ENCODE measurements at regions not wholly inside any gene's neighbourhood (a gene's known extent, or its start where the extent isn't known, plus 50 kb on each side); places are given as distances from the start of the nearest gene placed in this dataset.

DNA sequence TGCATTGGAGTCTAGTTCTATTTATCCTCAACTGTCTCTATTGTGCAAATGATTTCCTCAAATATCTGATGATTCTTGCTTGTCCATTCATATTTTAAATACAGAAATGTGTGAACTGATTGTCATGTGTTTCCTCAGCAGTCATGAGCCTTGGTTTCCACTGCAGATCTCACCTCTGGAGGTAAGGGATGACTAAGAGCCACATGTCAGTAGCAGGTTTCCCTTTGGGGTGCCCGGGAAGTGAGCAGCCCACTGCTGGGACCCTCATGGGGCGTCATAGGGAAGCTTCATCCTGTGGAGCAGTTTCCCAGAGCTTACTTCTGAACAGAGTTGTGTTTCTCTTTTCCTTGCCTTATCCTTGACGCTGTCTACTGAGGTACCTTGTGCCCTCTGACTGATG lies 149.2 kb upstream of the TOPAZ1 start:
- TF ChIP-seq, protein P1, sequence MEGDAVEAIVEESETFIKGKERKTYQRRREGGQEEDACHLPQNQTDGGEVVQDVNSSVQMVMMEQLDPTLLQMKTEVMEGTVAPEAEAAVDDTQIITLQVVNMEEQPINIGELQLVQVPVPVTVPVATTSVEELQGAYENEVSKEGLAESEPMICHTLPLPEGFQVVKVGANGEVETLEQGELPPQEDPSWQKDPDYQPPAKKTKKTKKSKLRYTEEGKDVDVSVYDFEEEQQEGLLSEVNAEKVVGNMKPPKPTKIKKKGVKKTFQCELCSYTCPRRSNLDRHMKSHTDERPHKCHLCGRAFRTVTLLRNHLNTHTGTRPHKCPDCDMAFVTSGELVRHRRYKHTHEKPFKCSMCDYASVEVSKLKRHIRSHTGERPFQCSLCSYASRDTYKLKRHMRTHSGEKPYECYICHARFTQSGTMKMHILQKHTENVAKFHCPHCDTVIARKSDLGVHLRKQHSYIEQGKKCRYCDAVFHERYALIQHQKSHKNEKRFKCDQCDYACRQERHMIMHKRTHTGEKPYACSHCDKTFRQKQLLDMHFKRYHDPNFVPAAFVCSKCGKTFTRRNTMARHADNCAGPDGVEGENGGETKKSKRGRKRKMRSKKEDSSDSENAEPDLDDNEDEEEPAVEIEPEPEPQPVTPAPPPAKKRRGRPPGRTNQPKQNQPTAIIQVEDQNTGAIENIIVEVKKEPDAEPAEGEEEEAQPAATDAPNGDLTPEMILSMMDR (IDR thresholded peaks at IDR 0.05; ENCODE audit: low read length, missing control alignments): no peak
- DNase-seq (ENCODE audit: low read depth): no peak
- H3K4me3 ChIP-seq (replicated peaks; ENCODE audit: low read depth, low read length): no peak overlapping the region

DNA sequence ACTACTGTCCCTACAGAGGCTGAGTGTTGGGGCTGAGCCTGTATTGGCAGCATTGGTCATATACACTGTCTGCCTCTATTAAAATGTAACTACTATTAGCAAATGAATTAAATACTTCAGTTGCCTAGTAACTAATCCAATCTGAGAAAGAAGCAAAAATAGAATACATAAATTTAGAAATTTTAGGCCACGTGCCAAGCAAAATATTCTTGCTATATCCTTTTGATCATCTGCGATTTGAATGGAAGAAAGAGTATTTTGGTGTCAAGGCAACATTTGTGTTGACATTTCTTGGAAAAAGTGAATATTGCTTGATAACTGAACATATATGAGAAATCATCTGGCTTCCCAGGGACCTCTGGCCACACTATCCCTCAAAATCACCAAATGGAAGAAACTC lies 148.2 kb upstream of the TOPAZ1 start:
- DNase-seq (ENCODE audit: low read depth): no peak
- TF ChIP-seq, protein P1 (IDR thresholded peaks at IDR 0.05; ENCODE audit: low read length, missing control alignments): no peak
- no peak overlapping the region for H3K4me3 ChIP-seq (replicated peaks; ENCODE audit: low read depth, low read length)

DNA sequence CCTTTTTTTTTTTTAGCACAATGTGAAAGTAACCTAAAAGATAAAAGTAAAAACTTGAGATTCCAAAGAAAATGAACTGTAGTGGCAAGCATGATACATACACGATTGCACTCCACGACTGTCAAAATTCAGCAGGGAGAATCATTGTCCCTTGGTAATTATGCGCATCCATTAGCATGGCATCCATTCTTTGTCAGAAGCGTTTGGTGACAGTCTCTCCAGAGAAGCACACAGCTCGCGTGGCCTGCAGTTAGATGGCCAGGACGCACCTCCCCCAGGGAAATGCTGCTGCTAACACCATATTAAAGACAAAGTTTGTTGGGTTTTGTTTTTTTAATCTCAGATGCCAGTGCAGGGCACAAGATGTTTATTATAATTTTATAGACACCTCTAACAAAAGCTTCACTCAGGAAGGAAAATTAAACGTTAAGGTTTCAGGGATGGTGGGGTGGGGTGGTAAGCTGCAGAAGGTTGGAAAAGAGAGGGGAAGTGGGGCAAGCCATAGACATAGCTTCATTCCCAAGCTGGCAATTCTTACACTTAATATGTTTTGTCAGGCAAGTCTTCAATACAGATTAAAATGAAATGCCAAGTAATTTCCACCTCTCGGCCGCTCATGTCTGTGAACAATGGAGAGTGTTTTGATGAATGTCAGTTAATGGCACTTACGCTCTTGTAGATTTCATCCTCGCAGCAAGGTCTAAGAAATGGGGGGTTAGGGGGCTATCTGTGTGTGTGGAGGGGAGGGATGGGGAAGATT lies 142.8 kb upstream of the TOPAZ1 start:
- H3K4me3 ChIP-seq (replicated peaks; ENCODE audit: low read depth, low read length): no peak overlapping the region
- DNase-seq (ENCODE audit: low read depth): no peak
- TF ChIP-seq, protein P1 (IDR thresholded peaks at IDR 0.05; ENCODE audit: low read length, missing control alignments): no peak

DNA sequence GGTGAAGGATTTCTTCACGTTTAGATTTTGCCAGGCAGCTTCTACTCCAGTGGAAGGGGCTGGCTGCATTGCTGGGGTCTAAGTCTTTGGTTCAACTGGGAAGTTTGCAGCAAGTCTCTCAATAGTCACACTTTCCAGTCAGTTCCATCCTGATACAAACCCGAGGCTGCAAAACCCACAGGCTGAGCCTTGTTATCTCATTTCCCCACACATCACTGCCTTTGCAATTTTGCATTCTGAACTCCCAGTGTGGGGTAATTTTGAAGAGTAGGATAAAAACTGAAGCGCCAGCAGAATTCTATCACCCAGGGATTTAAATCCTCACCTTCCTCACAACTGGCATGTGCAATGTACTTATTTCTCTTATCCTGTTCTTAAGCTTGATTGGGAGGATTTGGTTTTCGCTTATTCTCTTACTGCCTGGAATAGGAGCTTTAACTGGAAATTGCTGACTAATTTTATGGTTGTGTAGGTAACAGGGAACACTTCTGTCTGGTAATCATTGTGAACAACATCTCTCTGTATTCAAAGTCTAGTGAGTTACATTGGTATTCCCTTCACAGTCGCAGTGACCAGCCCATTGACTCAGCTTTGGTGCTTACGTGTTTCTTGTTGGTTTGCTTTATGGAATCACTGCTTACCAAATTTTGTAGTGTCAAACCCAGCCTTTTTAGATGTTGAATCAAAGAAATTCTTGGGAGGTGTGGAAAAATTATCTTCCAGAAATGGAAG lies 142.0 kb upstream of the TOPAZ1 start:
- no peak for DNase-seq (ENCODE audit: low read depth)

DNA sequence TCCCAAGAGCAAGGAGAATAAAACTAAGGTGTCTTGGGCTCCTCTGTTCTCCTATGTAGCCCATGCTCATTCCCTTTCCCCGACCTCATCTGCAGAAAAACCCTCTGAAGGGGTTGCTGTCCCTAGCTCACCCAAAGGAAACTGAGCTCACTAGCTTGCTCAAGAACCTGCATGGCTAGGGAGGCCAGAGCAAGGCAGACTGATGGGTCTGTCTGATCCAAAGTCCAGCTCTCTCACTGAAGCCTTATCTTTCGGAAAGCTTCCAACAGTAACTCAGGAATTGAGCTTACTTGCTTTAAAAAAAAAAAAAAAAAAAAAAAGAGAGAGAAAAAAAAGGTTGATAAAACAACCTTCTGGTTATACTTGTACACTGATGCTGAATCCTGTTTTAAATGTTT lies 141.4 kb upstream of the TOPAZ1 start:
- no peak overlapping the region for H3K4me3 ChIP-seq (replicated peaks; ENCODE audit: low read depth, low read length)
- TF ChIP-seq, protein P1 (IDR thresholded peaks at IDR 0.05; ENCODE audit: low read length, missing control alignments): no peak
- no peak for DNase-seq (ENCODE audit: low read depth)

More for the DNA sequence above, 142.0 kb upstream of the TOPAZ1 start:
- H3K4me3 ChIP-seq (replicated peaks; ENCODE audit: low read depth, low read length): no peak overlapping the region
- TF ChIP-seq, protein P1 (IDR thresholded peaks at IDR 0.05; ENCODE audit: low read length, missing control alignments): no peak

DNA sequence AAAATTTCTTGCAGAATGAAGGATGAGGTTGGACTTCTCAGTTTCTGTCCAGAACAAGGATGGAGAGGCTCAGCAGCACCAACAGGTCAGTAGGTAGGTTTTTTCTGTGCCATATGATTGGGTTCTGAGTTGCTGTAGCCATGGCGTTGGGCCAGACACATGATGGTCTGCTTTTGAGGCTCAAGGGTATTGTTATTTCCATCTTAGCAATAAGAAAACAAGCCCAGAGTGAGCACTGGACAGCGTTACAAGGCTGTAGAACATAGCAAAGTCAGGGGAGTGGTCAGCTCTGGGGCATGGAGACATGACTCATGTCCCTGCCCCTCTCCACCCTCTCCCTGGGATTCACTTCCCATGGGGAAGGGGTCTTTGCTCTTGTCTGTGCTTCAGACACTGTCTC lies 137.6 kb upstream of the TOPAZ1 start:
- TF ChIP-seq, protein P1 (IDR thresholded peaks at IDR 0.05; ENCODE audit: low read length, missing control alignments): no peak
- H3K4me3 ChIP-seq (replicated peaks; ENCODE audit: low read depth, low read length): no peak overlapping the region
- DNase-seq (ENCODE audit: low read depth): no peak

Data from fibroblast of pulmonary artery (primary cell).